SK-N-SH (cell line): ENCODE measurements at regions not wholly inside any gene's neighbourhood (a gene's known extent, or its start where the extent isn't known, plus 50 kb on each side); places are given as distances from the start of the nearest gene placed in this dataset.

ENCODE experiments used
- CTCF ChIA-PET: fragments of 300-600, 350-600 bp; formaldehyde crosslinking; extraction: SDS; loops from one replicate; lab custom pipeline; 2021; lab: Yijun Ruan, JAX
- POLR2A ChIA-PET: fragments of 350-600 bp; sonication (Branson Sonifier 250); formaldehyde crosslinking; extraction: SDS; loops from one replicate; lab custom pipeline; 2020; ENCODE audit warnings: antibody characterized with exemption, inconsistent platforms; lab: Yijun Ruan, JAX
- DNase-seq: peaks from one replicate; pipeline ENCODE4 v3.0.0; 2012
- H2AFZ ChIP-seq: fragments of 200-600 bp; sonication (generic); 2 replicates; pipeline ENCODE4 v1.8.1; 2016; ENCODE audit warnings: antibody characterized with exemption, mild to moderate bottlenecking, low read depth
- H3F3A ChIP-seq: fragments of 200-600 bp; sonication (generic); replicated peaks from 2 replicates; pipeline ENCODE3; 2016; ENCODE audit warnings: antibody characterized with exemption, mild to moderate bottlenecking; ENCODE audit not compliant: insufficient read depth
- H3K27ac ChIP-seq, 2 experiments: fragments of 200-500 bp in 1 of 2; fragments of 200-600 bp in 1 of 2; sonication (Bioruptor generic) in 1 of 2; sonication (generic), shearing (Covaris generic) in 1 of 2; 2 replicates each; pipeline versions ENCODE4 v1.5.1 to v1.6.1; 2014 to 2016; ENCODE audit warnings: low read depth in 2 of 2, inconsistent platforms in 1 of 2, low read length in 1 of 2, mild to moderate bottlenecking in 1 of 2, mixed read lengths in 1 of 2
- H3K27me3 ChIP-seq: fragments of 200-600 bp; sonication (generic), shearing (Covaris generic); 2 replicates; pipeline ENCODE4 v1.6.1; 2016; ENCODE audit warnings: mixed run types; ENCODE audit not compliant: insufficient read depth
- H3K36me3 ChIP-seq, 2 experiments: fragments of 200-500 bp in 1 of 2; fragments of 200-600 bp in 1 of 2; sonication (Bioruptor generic) in 1 of 2; sonication (generic) in 1 of 2; replicated peaks in 1 of 2; 2 replicates each; pipeline versions ENCODE3 to v1.5.1; 2014 to 2016; ENCODE audit warnings: low read length in 1 of 2, mild to moderate bottlenecking in 1 of 2; ENCODE audit not compliant: insufficient read depth in 2 of 2, control insufficient read depth in 1 of 2
- H3K4me1 ChIP-seq, 2 experiments: fragments of 200-500 bp in 1 of 2; fragments of 200-600 bp in 1 of 2; sonication (Bioruptor generic) in 1 of 2; sonication (generic), shearing (Covaris generic) in 1 of 2; 2 replicates each; pipeline versions ENCODE4 v1.5.1 to v1.6.1; 2014 to 2016; ENCODE audit warnings: low read depth in 1 of 2, low read length in 1 of 2, mixed run types in 1 of 2; ENCODE audit not compliant: insufficient read depth in 2 of 2, control insufficient read depth in 1 of 2
- H3K4me2 ChIP-seq: fragments of 200-600 bp; sonication (generic), shearing (Covaris generic); 2 replicates; pipeline ENCODE4 v1.6.1; 2017; ENCODE audit warnings: mixed run types
- H3K4me3 ChIP-seq, 2 experiments: fragments of 200-500 bp in 1 of 2; fragments of 200-600 bp in 1 of 2; sonication (Bioruptor generic) in 1 of 2; sonication (generic), shearing (Covaris generic) in 1 of 2; 2 replicates each; pipeline versions ENCODE4 v1.5.1 to v1.8.1; 2014 to 2016; ENCODE audit warnings: low read depth in 2 of 2, inconsistent platforms in 1 of 2, low read length in 1 of 2, mild to moderate bottlenecking in 1 of 2, mixed read lengths in 1 of 2, moderate library complexity in 1 of 2
- H3K79me2 ChIP-seq: fragments of 200-600 bp; sonication (generic); 2 replicates; pipeline ENCODE4 v1.8.1; 2017; ENCODE audit warnings: mild to moderate bottlenecking; ENCODE audit not compliant: insufficient read depth
- H3K9ac ChIP-seq: fragments of 200-600 bp; sonication (generic); 2 replicates; pipeline ENCODE4 v1.6.1; 2017; ENCODE audit warnings: mixed run types
- H3K9me2 ChIP-seq: fragments of 200-600 bp; sonication (generic); 2 replicates; pipeline ENCODE4 v1.6.1; 2017; ENCODE audit warnings: mixed run types
- H3K9me3 ChIP-seq: fragments of 200-600 bp; sonication (generic); 2 replicates; pipeline ENCODE4 v1.6.1; 2017; ENCODE audit warnings: mixed run types, mild to moderate bottlenecking, moderate library complexity
- H4K20me1 ChIP-seq: fragments of 200-600 bp; sonication (generic); 2 replicates; pipeline ENCODE4 v1.6.1; 2017; ENCODE audit warnings: mild to moderate bottlenecking, mixed run types; ENCODE audit not compliant: insufficient read depth
- CHD2 ChIP-seq: fragments of 150-350 bp; IDR thresholded peaks from 2 replicates; pipeline ENCODE4 v1.6.1; 2018; ENCODE audit warnings: low read length; ENCODE audit not compliant: partially characterized antibody
- FOSL2 ChIP-seq: IDR thresholded peaks from 2 replicates; pipeline ENCODE4 v1.4.0; 2012; ENCODE audit warnings: low read depth, mild to moderate bottlenecking, moderate library complexity, borderline replicate concordance
- FOXJ3 ChIP-seq: sonication (generic); formaldehyde crosslinking; IDR thresholded peaks from 2 replicates; pipeline ENCODE4 v1.5.1; 2020; ENCODE audit warnings: mild to moderate bottlenecking, missing genetic modification reagents
- FOXM1 ChIP-seq: IDR thresholded peaks from 2 replicates; pipeline ENCODE4 v1.4.0; 2012; ENCODE audit warnings: low read depth, mild to moderate bottlenecking
- JUND ChIP-seq: IDR thresholded peaks from 2 replicates; pipeline ENCODE4 v1.4.0; 2012
- MXI1 ChIP-seq: IDR thresholded peaks from 2 replicates; pipeline ENCODE4 v1.6.1; 2012; ENCODE audit warnings: mild to moderate bottlenecking, low read depth, low read length, improper control_type of control experiment
- RCOR1 ChIP-seq: fragments of 150-350 bp; IDR thresholded peaks from 2 replicates; pipeline ENCODE4 v1.6.1; 2017; ENCODE audit warnings: antibody characterized with exemption, low read length
- RFX5 ChIP-seq: IDR thresholded peaks from 2 replicates; pipeline ENCODE4 v1.6.1; 2012; ENCODE audit warnings: mild to moderate bottlenecking, improper control_type of control experiment, low read length
- RXRA ChIP-seq: IDR thresholded peaks from 2 replicates; pipeline ENCODE4 v1.4.0; 2012; ENCODE audit warnings: low read depth, mild to moderate bottlenecking, borderline replicate concordance
- SIN3A ChIP-seq: IDR thresholded peaks from 2 replicates; pipeline ENCODE4 v1.6.1; 2012; ENCODE audit warnings: low read depth, mild to moderate bottlenecking, low read length, moderate library complexity, borderline replicate concordance
- TAF1 ChIP-seq: IDR thresholded peaks from 2 replicates; pipeline ENCODE4 v1.6.1; 2012; ENCODE audit warnings: low read depth, mild to moderate bottlenecking, low read length, moderate library complexity, borderline replicate concordance
- TEAD4 ChIP-seq: IDR thresholded peaks from 2 replicates; pipeline ENCODE4 v1.4.0; 2012; ENCODE audit warnings: mild to moderate bottlenecking, borderline replicate concordance; ENCODE audit not compliant: insufficient read depth
- USF2 ChIP-seq: fragments of 150-350 bp; IDR thresholded peaks from 2 replicates; pipeline ENCODE4 v1.6.1; 2017; ENCODE audit warnings: antibody characterized with exemption, low read length, low read depth, borderline replicate concordance
- WGBS: methylation state at CpG from one replicate; pipeline ENCODE4 v1.1.6; 2017; ENCODE audit warnings: low lambda C conversion rate; 5-methylcytosine and 5-hydroxymethylcytosine counted together
- TF ChIP-seq, protein P1 (sequence below): IDR thresholded peaks from 2 replicates; pipeline ENCODE4; 2012

DNA sequence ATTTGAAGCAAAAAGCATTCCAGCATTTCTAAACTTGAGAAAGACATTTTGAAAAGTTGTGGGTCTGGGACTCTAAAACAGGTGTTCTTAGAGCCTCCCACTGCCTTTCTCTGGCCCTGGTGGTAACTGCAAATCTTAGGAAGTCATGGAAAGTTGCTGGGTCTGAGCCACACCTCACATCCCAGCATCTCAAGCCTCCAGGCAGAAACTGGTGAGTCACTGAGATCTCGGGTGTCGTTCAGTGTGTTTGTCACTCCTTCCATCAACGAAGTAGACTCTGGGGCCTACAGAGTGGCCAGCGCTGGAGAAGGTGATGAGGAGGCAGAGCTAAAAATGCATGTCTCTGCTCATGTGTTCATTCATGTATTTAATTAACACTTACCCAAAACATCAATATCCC, 59.6 kb upstream of the C5orf58 start:
- ChIA-PET CTCF (interaction anchor here (3.3 to 5.2 kb wide), 2 partner anchors 10 to 73 kb away, joined by 15 to 52 read pairs; no protein-coding TSS in a partner anchor), POLR2A (interaction anchor here (1.1 kb wide), 1 partner anchor 16 kb away, joined by 4 read pairs; no protein-coding TSS in a partner anchor)
- Histone ChIP-seq H3F3A (no peaks in the 10 kb centered on the region), H3K9me2 (no peaks in the 10 kb centered on the region), H3K4me3 (no peak overlapping the region), H3K4me1 (peaks cover 0 to 18% of the 10 kb centered on the region in 2 experiments; a peak in 1 of 4 replicates), H3K9me3 (no peaks in the 10 kb centered on the region), H3K27ac (no peak overlapping the region), H3K79me2 (no peaks in the 10 kb centered on the region), H3K36me3 (no peaks in the 10 kb centered on the region), H3K9ac (no peak overlapping the region), H4K20me1 (no peaks in the 10 kb centered on the region), H2AFZ (no peak overlapping the region), H3K4me2 (no peak overlapping the region), H3K27me3 (no peaks in the 10 kb centered on the region)
- TF ChIP-seq FOSL2 (no peak), SIN3A (no peak)
- WGBS = 39% methylated on average over 4 of the region's 4 CpGs
- no peak for DNase-seq

GRCh38 chr5:170173647-170174046, 59.1 kb upstream of the C5orf58 start:
- Histone ChIP-seq H2AFZ (no peak overlapping the region), H3K27me3 (no peaks in the 10 kb centered on the region), H3K9me3 (no peaks in the 10 kb centered on the region), H3K79me2 (no peaks in the 10 kb centered on the region), H3K36me3 (no peaks in the 10 kb centered on the region), H3F3A (no peaks in the 10 kb centered on the region), H4K20me1 (no peaks in the 10 kb centered on the region), H3K4me3 (no peak overlapping the region), H3K9me2 (no peaks in the 10 kb centered on the region), H3K4me1 (peaks cover 0 to 15% of the 10 kb centered on the region in 2 experiments; a peak in 1 of 4 replicates), H3K9ac (no peak overlapping the region), H3K27ac (no peak overlapping the region), H3K4me2 (no peak overlapping the region)
- 64% methylated on average over 5 of the region's 5 CpGs for WGBS
- TF ChIP-seq TEAD4 = no peak
- DNase-seq = no peak
- CTCF ChIA-PET = interaction anchor here (0.9 to 5.2 kb wide), 3 partner anchors 10 to 98 kb away, joined by 3 to 52 read pairs (median 15); no protein-coding TSS in a partner anchor
- POLR2A ChIA-PET = interaction anchor here (1.1 kb wide), 1 partner anchor 17 kb away, joined by 4 read pairs; no protein-coding TSS in a partner anchor

- no peaks in the 10 kb centered on the region for H3F3A ChIP-seq
- H3K79me2 ChIP-seq = no peaks in the 10 kb centered on the region
- no peaks in the 10 kb centered on the region for H3K36me3 ChIP-seq
- no peak overlapping the region for H3K4me3 ChIP-seq
- H3K4me2 ChIP-seq = no peak overlapping the region
- H3K4me1 ChIP-seq = peaks cover 0 to 10% of the 10 kb centered on the region in 2 experiments; a peak in 2 of 4 replicates
- POLR2A ChIA-PET = no interaction called here
- WGBS = 91% methylated on average over 7 of the region's 7 CpGs
- H2AFZ ChIP-seq = no peak overlapping the region
- TF ChIP-seq JUND (no peak), SIN3A (no peak), MXI1 (no peak), RCOR1 (no peak), CHD2 (no peak), FOXM1 (no peak), USF2 (no peak), RXRA (no peak), RFX5 (no peak), TAF1 (no peak), FOXJ3 (CRISPR knock-in tag) (no peak)
- TF ChIP-seq, protein P1, sequence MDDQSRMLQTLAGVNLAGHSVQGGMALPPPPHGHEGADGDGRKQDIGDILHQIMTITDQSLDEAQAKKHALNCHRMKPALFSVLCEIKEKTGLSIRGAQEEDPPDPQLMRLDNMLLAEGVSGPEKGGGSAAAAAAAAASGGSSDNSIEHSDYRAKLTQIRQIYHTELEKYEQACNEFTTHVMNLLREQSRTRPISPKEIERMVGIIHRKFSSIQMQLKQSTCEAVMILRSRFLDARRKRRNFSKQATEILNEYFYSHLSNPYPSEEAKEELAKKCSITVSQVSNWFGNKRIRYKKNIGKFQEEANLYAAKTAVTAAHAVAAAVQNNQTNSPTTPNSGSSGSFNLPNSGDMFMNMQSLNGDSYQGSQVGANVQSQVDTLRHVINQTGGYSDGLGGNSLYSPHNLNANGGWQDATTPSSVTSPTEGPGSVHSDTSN = no peak
- TF ChIP-seq, all 33 proteins: peak for 0
- Histone ChIP-seq H3K9me2 (no peaks in the 10 kb centered on the region), H3K9me3 (no peaks in the 10 kb centered on the region), H4K20me1 (no peaks in the 10 kb centered on the region), H3K9ac (no peak overlapping the region), H3K27ac (no peak overlapping the region), H3K27me3 (no peaks in the 10 kb centered on the region)
- CTCF ChIA-PET = interaction anchor here (1.2 kb wide), 1 partner anchor 76 kb away, joined by 4 read pairs; no protein-coding TSS in a partner anchor
- DNase-seq = no peak
Measured at GRCh38 chr5:170176916-170177315, 55.9 kb upstream of the C5orf58 start.
